ENCODE measurements at regions not wholly inside any gene's neighbourhood (a gene's known extent, or its start where the extent isn't known, plus 50 kb on each side); places are given as distances from the start of the nearest gene placed in this dataset.

- TF ChIP-seq EZH2phosphoT487 (IDR thresholded peaks at IDR 0.05; ENCODE audit: borderline replicate concordance, low read length) (no peak), CTCF (conservative IDR thresholded peaks at IDR 0.05; ENCODE audit: low read depth, low read length) (peak; percentile 42; the same call in 1 of the 2 replicates)
Measured at GRCh38 chr4:34422472-34423175, 1821.7 kb downstream of the ARAP2 start.
